Lower lobe of right lung (tissue), 2 donors: ENCODE measurements at regions not wholly inside any gene's neighbourhood (a gene's known extent, or its start where the extent isn't known, plus 50 kb on each side); places are given as distances from the start of the nearest gene placed in this dataset.

Source experiments
- ATAC-seq, 2 donors: fragments of 200-7000 bp; cut with Tn5 transposase; one replicate each; pipeline ENCODE4 v1.9.1; 2020 to 2022; ENCODE audit warnings: mild to moderate bottlenecking in 2 of 2, moderate library complexity in 2 of 2
- DNase-seq: peaks from one replicate; pipeline ENCODE4 v3.0.0-alpha.2; 2020
- H3K27ac ChIP-seq: fragments of 200-600 bp; one replicate; pipeline ENCODE4 v1.8.0; 2022
- H3K27me3 ChIP-seq: fragments of 200-600 bp; one replicate; pipeline ENCODE4 v1.8.0; 2022; ENCODE audit warnings: low read depth
- H3K36me3 ChIP-seq: fragments of 200-600 bp; one replicate; pipeline ENCODE4 v1.8.0; 2022; ENCODE audit warnings: mild to moderate bottlenecking
- H3K4me1 ChIP-seq: fragments of 200-600 bp; one replicate; pipeline ENCODE4 v1.8.0; 2022
- H3K4me3 ChIP-seq: fragments of 200-600 bp; one replicate; pipeline ENCODE4 v1.8.0; 2022; ENCODE audit warnings: mild to moderate bottlenecking
- H3K9me3 ChIP-seq: fragments of 200-600 bp; one replicate; pipeline ENCODE4 v1.8.0; 2022
- intact Hi-C: fragments of 100-400 bp; cut with DNase I; formaldehyde crosslinking; loops from one replicate; pipeline ENCODE4 v1.11.0; 2022
- TF ChIP-seq, protein P1 (sequence below): fragments of 200-600 bp; IDR thresholded peaks from one replicate; pipeline ENCODE4 v1.8.0; 2022; ENCODE audit warnings: antibody characterized with exemption, mild to moderate bottlenecking
- donor health status: DM: no; HTN: yes; CAD: no; lungs with severe emphysema.

DNA sequence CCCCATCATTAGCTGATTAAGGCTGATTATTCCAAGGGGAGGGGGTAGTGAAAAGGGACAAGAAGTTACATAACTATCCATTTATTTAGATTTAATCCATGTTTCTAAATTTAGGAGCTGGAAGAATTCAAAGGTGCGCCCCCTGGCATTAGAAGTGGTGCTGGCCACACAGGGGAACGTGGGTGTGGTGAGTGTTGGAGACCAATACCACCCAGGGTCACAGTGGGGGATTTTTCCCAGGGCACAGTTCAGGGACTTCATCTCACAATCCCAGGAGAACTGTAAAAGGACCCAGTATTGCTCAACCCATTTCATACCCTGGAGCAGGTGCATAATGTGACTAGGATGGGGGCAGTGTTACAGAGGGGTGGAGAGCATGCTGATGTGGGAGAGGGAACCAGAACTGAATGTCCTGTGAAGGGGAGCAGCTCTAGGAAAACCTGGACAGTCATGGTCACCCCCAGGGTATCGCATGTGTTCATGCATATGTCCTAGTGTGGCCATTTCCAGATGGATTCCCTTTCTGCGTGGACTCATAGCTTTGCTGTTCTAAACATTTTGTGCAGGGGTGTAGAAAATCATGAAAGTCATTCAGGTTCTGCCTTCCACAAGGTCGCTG, 110.3 kb downstream of the LSM3 start:
- TF ChIP-seq, protein P1, sequence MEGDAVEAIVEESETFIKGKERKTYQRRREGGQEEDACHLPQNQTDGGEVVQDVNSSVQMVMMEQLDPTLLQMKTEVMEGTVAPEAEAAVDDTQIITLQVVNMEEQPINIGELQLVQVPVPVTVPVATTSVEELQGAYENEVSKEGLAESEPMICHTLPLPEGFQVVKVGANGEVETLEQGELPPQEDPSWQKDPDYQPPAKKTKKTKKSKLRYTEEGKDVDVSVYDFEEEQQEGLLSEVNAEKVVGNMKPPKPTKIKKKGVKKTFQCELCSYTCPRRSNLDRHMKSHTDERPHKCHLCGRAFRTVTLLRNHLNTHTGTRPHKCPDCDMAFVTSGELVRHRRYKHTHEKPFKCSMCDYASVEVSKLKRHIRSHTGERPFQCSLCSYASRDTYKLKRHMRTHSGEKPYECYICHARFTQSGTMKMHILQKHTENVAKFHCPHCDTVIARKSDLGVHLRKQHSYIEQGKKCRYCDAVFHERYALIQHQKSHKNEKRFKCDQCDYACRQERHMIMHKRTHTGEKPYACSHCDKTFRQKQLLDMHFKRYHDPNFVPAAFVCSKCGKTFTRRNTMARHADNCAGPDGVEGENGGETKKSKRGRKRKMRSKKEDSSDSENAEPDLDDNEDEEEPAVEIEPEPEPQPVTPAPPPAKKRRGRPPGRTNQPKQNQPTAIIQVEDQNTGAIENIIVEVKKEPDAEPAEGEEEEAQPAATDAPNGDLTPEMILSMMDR, result no peak
- DNase-seq, result no peak

DNA sequence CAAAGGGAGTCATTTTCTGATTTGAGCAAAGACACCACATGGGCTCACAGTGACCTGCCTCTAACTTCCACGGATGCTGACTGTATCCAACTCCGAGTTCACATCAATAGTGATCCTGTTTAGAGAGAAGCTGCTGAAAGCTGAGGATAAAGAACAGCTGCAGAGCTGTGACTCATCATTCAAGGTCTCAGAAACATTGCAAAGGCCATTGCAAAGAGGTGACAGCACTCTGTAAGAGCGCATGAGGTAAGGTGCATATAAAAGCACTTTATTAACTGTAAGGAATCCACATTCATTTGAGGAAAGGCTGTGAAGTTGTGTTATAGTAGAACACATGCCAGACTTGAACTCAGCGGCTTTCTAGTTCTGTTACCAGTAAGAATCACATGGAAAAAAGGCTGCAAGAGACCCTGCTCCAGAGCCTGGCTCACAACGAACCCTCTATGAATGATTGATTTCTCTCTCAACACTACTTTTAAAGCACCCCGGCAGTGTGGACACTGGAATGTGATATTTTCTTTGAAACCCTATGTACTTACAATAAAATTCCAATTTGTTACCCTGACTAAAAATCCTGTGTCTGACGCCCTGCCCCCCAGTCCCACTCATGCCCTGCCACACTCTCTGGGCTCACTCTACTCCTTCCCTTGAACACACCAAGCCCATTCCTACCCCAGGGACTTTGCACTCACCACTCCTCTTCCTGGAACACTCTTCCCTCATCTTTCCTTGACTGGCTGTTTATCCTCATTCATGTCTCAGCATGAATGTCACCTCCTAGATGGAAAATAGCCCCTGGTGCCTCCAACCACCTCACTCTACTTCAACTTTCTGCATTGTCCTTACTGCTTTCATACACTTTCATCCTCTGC, 111.2 kb downstream of the LSM3 start:
- ATAC-seq, result peak; percentile 46 to 53

More for the DNA sequence above, 110.3 kb downstream of the LSM3 start:
- H3K9me3 ChIP-seq, result no peaks in the 10 kb centered on the region
- intact Hi-C loops, result no loop called here
- H3K4me3 ChIP-seq, result no peak overlapping the region
- H3K27ac ChIP-seq, result no peak overlapping the region
- no peaks in the 10 kb centered on the region for H3K4me1 ChIP-seq
- no peak for ATAC-seq
- H3K27me3 ChIP-seq, result no peaks in the 10 kb centered on the region
- H3K36me3 ChIP-seq, result no peaks in the 10 kb centered on the region

DNA sequence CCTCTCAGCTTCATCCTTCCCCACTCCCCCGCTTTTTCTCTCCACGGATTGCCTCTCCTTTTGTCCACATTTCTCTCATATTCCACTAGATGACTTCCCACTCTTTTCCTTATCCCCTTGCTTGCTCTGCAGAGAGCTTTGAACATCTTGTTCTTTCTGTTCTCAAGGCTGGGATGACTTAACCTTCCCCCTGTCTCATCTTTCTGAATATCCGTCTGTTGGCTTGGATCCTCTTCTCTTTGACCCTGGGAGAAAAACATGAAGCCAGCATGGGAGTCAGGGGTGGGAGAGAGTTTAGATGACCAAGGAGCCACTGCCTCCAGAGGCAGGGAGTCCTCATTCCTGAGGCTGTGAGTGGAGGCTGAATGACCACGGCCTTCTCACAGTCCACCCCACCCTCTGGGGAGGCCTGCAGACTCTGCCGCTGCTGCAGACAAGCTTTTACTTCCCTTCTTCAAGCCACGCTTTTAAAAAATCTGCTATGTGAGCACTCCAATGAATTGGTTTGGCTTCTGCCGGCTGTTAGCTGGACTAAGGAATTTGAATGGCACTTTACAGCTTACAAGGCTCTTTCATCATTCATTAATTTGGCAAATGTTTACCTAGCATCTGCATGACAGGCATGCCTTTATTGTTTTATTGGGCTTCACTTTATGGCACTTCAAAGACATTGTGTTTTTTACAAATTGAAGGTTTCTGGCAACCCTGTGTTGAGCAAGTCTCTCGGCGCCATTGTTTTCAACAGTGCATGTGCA, 111.6 kb upstream of the SLC6A6 start:
- H3K27ac ChIP-seq, result no peak overlapping the region
- DNase-seq, result no peak

More for the DNA sequence above, 111.2 kb downstream of the LSM3 start:
- Histone ChIP-seq H3K4me3 (no peak overlapping the region), H3K27me3 (no peaks in the 10 kb centered on the region), H3K4me1 (no peaks in the 10 kb centered on the region), H3K27ac (no peak overlapping the region), H3K36me3 (no peaks in the 10 kb centered on the region), H3K9me3 (no peaks in the 10 kb centered on the region)
- no peak for DNase-seq
- intact Hi-C loops, result no loop called here
- TF ChIP-seq, protein P1, result no peak

DNA sequence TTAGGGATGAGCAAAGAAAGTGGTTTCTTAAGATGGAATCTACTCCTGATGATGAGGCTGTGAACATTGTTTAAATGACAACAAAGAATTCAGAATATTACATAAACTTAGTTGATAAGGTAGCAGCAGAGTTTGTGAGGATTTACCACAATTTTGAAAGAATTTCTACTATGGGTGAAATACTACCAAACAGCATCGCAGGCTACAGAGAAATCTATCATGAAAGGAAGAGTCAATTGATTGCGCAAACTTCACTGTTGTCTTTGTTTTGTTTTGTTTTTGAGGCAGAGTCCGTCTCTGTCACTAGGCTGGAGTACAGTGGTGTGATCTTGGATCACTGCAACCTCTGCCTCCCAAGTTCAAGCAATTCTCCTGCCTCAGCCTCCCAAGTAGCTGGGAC, 107.4 kb upstream of the SLC6A6 start:
- Histone ChIP-seq H3K9me3 (no peaks in the 10 kb centered on the region), H3K27ac (no peak overlapping the region), H3K4me1 (no peaks in the 10 kb centered on the region), H3K4me3 (no peak overlapping the region), H3K27me3 (peaks cover 8% of the 10 kb centered on the region), H3K36me3 (no peaks in the 10 kb centered on the region)
- TF ChIP-seq, protein P1, result no peak
- DNase-seq (no peak), ATAC-seq (no peak)
- intact Hi-C loops, result no loop called here

More for the DNA sequence above, 111.6 kb upstream of the SLC6A6 start:
- no peak overlapping the region for H3K4me3 ChIP-seq
- H3K9me3 ChIP-seq, result no peaks in the 10 kb centered on the region
- H3K4me1 ChIP-seq, result no peaks in the 10 kb centered on the region
- H3K27me3 ChIP-seq, result no peaks in the 10 kb centered on the region
- no peaks in the 10 kb centered on the region for H3K36me3 ChIP-seq
- ATAC-seq, result peak; percentile 36 to 37
- intact Hi-C loops, result no loop called here
- TF ChIP-seq, protein P1, result no peak

DNA sequence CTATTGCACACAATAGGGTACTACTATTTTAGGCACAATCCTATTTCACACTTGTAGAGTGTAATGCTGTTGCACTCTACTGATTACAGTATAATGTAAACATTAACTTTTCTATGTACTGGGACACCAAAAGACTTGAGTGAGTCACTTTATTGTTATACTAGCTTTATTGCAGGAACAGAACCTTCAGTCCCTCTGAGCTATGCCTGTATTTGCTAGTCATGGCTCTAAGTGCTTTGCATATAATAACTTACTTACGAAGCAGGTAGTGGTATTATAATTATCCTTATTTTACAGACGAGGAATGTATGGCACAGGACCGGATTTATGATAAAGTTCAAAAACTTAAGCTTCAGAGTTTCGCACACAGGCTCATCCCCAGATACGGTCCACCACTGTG, 106.6 kb upstream of the SLC6A6 start:
- ATAC-seq (no peak), DNase-seq (no peak)
- no peaks in the 10 kb centered on the region for H3K9me3 ChIP-seq
- intact Hi-C loops, result no loop called here
- H3K4me3 ChIP-seq, result no peak overlapping the region
- H3K27me3 ChIP-seq, result peaks cover 8% of the 10 kb centered on the region
- H3K4me1 ChIP-seq, result no peaks in the 10 kb centered on the region
- no peak overlapping the region for H3K27ac ChIP-seq
- H3K36me3 ChIP-seq, result no peaks in the 10 kb centered on the region
- TF ChIP-seq, protein P1, result no peak
